Erythroblast (primary cell): ENCODE measurements at regions not wholly inside any gene's neighbourhood (a gene's known extent, or its start where the extent isn't known, plus 50 kb on each side); places are given as distances from the start of the nearest gene placed in this dataset.

ENCODE experiments used
- DNase-seq, 2 experiments: peaks; one replicate each; lab custom pipeline; 2025; lab: John Stamatoyannopoulos, UW
- GATA1 ChIP-seq: IDR thresholded peaks from 2 replicates; pipeline ENCODE4 v1.6.1; 2011; ENCODE audit warnings: low read depth, mild to moderate bottlenecking, control low read depth, low read length, moderate library complexity
- POLR2A ChIP-seq: IDR thresholded peaks from 2 replicates; pipeline ENCODE4 v1.6.1; 2011; ENCODE audit warnings: mild to moderate bottlenecking, low read length

- no peak for DNase-seq
- no peak for TF ChIP-seq GATA1
- TF ChIP-seq POLR2A = no peak
These were observed 283.9 kb upstream of the RIMS1 start for GRCh38 chr6:71602385-71603007.

- TF ChIP-seq POLR2A = no peak
- no peak for DNase-seq
These were observed 283.3 kb upstream of the RIMS1 start for GRCh38 chr6:71603021-71603420.

- DNase-seq = no peak
- TF ChIP-seq POLR2A = no peak
- no peak for TF ChIP-seq GATA1
These were observed 277.7 kb upstream of the RIMS1 start for GRCh38 chr6:71608646-71609045.

GRCh38 chr6:71619836-71620235 lies 266.5 kb upstream of the RIMS1 start:
- TF ChIP-seq GATA1 (no peak), POLR2A (no peak)
- DNase-seq = no peak

- TF ChIP-seq POLR2A = no peak
- TF ChIP-seq GATA1 = no peak
- DNase-seq = no peak
These were observed 264.3 kb upstream of the RIMS1 start for GRCh38 chr6:71621918-71622519.

- TF ChIP-seq GATA1 = no peak
- TF ChIP-seq POLR2A = no peak
- no peak for DNase-seq
These were observed 244.2 kb upstream of the RIMS1 start for GRCh38 chr6:71642120-71642519.

- no peak for TF ChIP-seq POLR2A
- no peak for TF ChIP-seq GATA1
- DNase-seq = no peak
These were observed 243.6 kb upstream of the RIMS1 start for GRCh38 chr6:71642793-71643192.

- DNase-seq = no peak
- TF ChIP-seq GATA1 = no peak
- no peak for TF ChIP-seq POLR2A
These were observed 241.1 kb upstream of the RIMS1 start for GRCh38 chr6:71645299-71645698.

GRCh38 chr6:71649915-71650314 lies 236.4 kb upstream of the RIMS1 start:
- TF ChIP-seq POLR2A = no peak
- TF ChIP-seq GATA1 = no peak
- DNase-seq = no peak

- no peak for DNase-seq
- no peak for TF ChIP-seq GATA1
- no peak for TF ChIP-seq POLR2A
These were observed 234.7 kb upstream of the RIMS1 start for GRCh38 chr6:71651636-71652035.

GRCh38 chr6:71656121-71656520 lies 230.2 kb upstream of the RIMS1 start:
- TF ChIP-seq GATA1 = no peak
- TF ChIP-seq POLR2A = no peak
- DNase-seq = no peak

- no peak for DNase-seq
- TF ChIP-seq POLR2A (no peak), GATA1 (no peak)
These were observed 220.4 kb upstream of the RIMS1 start for GRCh38 chr6:71665931-71666330.

- TF ChIP-seq GATA1 (no peak), POLR2A (no peak)
These were observed 213.5 kb upstream of the RIMS1 start for GRCh38 chr6:71672876-71673275.

GRCh38 chr6:71675386-71675785 lies 211.0 kb upstream of the RIMS1 start:
- TF ChIP-seq GATA1 (no peak), POLR2A (no peak)
- no peak for DNase-seq

More at GRCh38 chr6:71672876-71673275, 213.5 kb upstream of the RIMS1 start:
- no peak for DNase-seq

- no peak for TF ChIP-seq POLR2A
- no peak for TF ChIP-seq GATA1
- no peak for DNase-seq
These were observed 210.1 kb upstream of the RIMS1 start for GRCh38 chr6:71676298-71676697.

GRCh38 chr6:71678091-71678490 lies 208.3 kb upstream of the RIMS1 start:
- DNase-seq = no peak

More at GRCh38 chr6:71678091-71678490, 208.3 kb upstream of the RIMS1 start:
- TF ChIP-seq GATA1 = no peak
- no peak for TF ChIP-seq POLR2A
